Caco-2 (cell line): ENCODE measurements at regions not wholly inside any gene's neighbourhood (a gene's known extent, or its start where the extent isn't known, plus 50 kb on each side); places are given as distances from the start of the nearest gene placed in this dataset.
A peak's percentile ranks its signal among the peaks of the same experiment; 100 is the strongest.

ENCODE experiments used
- BruUV-seq: library from RNA; stranded (reverse); fragments of 400-500 nt; replicated peaks from 2 replicates; lab custom pipeline; 2021; lab: Mats Ljungman, UMichigan
- CTCF ChIA-PET: fragments of 300-600 bp; sonication (Branson Sonifier 250); formaldehyde crosslinking; loops from one replicate; lab custom pipeline; 2022; ENCODE audit warnings: antibody characterized with exemption; lab: Charles Lee
- POLR2A ChIA-PET: fragments of 300-600 bp; sonication (Branson Sonifier 250); formaldehyde crosslinking; loops from one replicate; lab custom pipeline; 2022; ENCODE audit warnings: antibody characterized with exemption; lab: Charles Lee
- DNase-seq, 2 experiments: peaks; one replicate each; pipeline versions ENCODE4 v3.0.0 to v3.0.0-alpha.2; 2020 to 2022
- H3K27me3 ChIP-seq: replicated peaks from 2 replicates; pipeline ENCODE4 v1.6.0; 2011; ENCODE audit warnings: low read length; ENCODE audit not compliant: control insufficient read depth, insufficient read depth
- H3K36me3 ChIP-seq: 2 replicates; pipeline ENCODE4 v1.5.1; 2011; ENCODE audit warnings: low read length; ENCODE audit not compliant: control insufficient read depth, insufficient read depth
- H3K4me1 ChIP-seq: fragments of 250-450 bp; sonication (Bioruptor Pico); 2 replicates; pipeline ENCODE4 v1.5.1; 2020; ENCODE audit warnings: mild to moderate bottlenecking
- H3K4me3 ChIP-seq: 2 replicates; pipeline ENCODE4 v1.5.1; 2011; ENCODE audit warnings: low read depth, mild to moderate bottlenecking, control low read depth, low read length
- H3K9me3 ChIP-seq: fragments of 250-450 bp; sonication (Bioruptor Pico); 2 replicates; pipeline ENCODE4 v1.5.1; 2020; ENCODE audit warnings: mild to moderate bottlenecking, moderate library complexity
- H3K27ac Mint-ChIP-seq: one replicate; pipeline ENCODE4 v1.8.0; 2022; ENCODE audit warnings: mixed read lengths; ENCODE audit not compliant: unreplicated experiment
- H3K27me3 Mint-ChIP-seq: one replicate; pipeline ENCODE4 v1.8.0; 2022; ENCODE audit warnings: mixed read lengths; ENCODE audit not compliant: insufficient read depth, unreplicated experiment
- H3K36me3 Mint-ChIP-seq: one replicate; pipeline ENCODE4 v1.8.0; 2022; ENCODE audit warnings: mild to moderate bottlenecking, mixed read lengths; ENCODE audit not compliant: insufficient read depth, unreplicated experiment
- H3K4me1 Mint-ChIP-seq: one replicate; pipeline ENCODE4 v1.8.0; 2022; ENCODE audit warnings: low read depth, mixed read lengths; ENCODE audit not compliant: unreplicated experiment
- H3K4me3 Mint-ChIP-seq: one replicate; pipeline ENCODE4 v1.8.0; 2022; ENCODE audit warnings: mild to moderate bottlenecking, moderate library complexity, mixed read lengths; ENCODE audit not compliant: unreplicated experiment
- H3K9me3 Mint-ChIP-seq: one replicate; pipeline ENCODE4 v1.8.0; 2022; ENCODE audit warnings: mixed read lengths; ENCODE audit not compliant: unreplicated experiment
- CTCF ChIP-seq, 2 experiments: fragments of 200-600 bp in 1 of 2; IDR thresholded peaks; 1 replicate in 1 of 2; 2 replicates in 1 of 2; pipeline versions ENCODE4 v1.5.1 to v1.8.0; 2011 to 2022; ENCODE audit warnings: antibody characterized with exemption in 1 of 2, control low read depth in 1 of 2, inconsistent platforms in 1 of 2, low read depth in 1 of 2, low read length in 1 of 2, mild to moderate bottlenecking in 1 of 2, moderate library complexity in 1 of 2; ENCODE audit not compliant: insufficient read depth in 1 of 2, severe bottlenecking in 1 of 2, unreplicated experiment in 1 of 2
- intact Hi-C: fragments of 100-400 bp; cut with micrococcal nuclease; formaldehyde crosslinking; loops from one replicate; pipeline ENCODE4 v1.10.0; 2022; ENCODE audit not compliant: unreplicated experiment

DNA sequence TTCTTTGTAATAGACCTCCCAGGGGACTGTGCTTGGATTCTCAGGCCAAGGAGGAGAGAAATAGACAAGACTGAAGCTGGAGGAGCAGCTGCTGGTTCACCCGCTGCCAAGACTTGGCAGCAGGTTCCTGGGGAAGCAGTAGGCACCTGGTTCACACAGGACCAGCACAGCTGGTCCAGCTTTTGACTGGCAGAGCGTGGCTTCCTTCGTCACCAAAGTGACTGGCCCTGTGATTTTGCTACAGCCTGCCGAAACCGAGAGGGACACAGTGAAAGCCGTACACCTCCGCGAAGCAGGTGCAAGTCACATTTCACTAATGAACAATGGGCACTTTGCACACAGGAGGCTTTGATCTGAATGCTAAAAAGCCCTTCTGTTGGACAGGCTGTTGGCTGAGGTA, 199.0 kb downstream of the RNF144B start:
- no peaks in the 10 kb centered on the region for H3K36me3 Mint-ChIP-seq
- Histone ChIP-seq H3K36me3 (no peaks in the 10 kb centered on the region), H3K4me3 (no peak overlapping the region), H3K9me3 (no peaks in the 10 kb centered on the region), H3K27me3 (no peaks in the 10 kb centered on the region; the same call in 1 of the 2 replicates), H3K4me1 (no peaks in the 10 kb centered on the region)
- TF ChIP-seq CTCF (IDR thresholded peaks at IDR 0.05; ENCODE audit: insufficient read depth in 1 of 2, low read depth in 1 of 2, low read length in 1 of 2, severe bottlenecking in 1 of 2, unreplicated experiment in 1 of 2): no peak
- H3K4me3 Mint-ChIP-seq: no peak overlapping the region
- BruUV-seq: no TSS peak
- intact Hi-C loops: no loop called here
- H3K27me3 Mint-ChIP-seq: peaks cover 11% of the 10 kb centered on the region
- POLR2A ChIA-PET: no interaction called here
- CTCF ChIA-PET: no interaction called here
- no peak overlapping the region for H3K27ac Mint-ChIP-seq
- H3K4me1 Mint-ChIP-seq: no peaks in the 10 kb centered on the region
- H3K9me3 Mint-ChIP-seq: no peaks in the 10 kb centered on the region
- no peak for DNase-seq

DNA sequence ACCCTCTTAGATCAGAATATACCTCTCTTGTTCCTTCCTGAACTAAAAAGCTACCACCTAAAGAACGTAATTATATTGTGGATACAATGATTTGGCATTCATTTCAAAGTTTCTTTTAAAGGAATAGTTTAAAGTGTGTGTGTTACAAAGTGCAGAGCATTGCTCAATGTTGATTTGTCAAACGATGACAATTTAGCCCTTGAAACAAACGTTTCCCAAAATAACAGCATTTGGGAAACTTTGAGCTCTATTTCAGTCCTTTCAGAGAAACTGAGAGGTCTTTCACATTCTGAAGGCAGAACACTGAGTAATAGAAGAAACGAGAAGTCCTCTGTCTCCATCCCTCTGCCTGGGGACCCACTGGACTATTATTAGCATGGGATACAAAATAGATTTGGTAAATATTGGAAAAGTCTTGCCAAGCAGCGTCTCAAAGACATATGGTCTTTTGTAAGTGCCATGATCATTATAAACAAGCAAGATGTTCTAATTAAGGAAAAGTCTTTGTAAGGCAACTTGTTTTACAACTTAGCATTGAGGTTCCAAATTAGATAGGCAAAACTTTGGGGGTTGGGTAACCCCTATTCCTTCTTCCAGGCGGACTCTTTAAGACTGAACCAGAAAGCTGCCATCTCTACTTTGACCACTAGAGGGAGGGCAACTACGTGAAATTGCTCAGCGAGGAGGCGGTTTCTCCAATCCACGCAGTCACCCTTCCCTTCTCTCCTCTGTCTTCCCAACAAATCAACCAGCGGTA, 208.8 kb downstream of the RNF144B start:
- POLR2A ChIA-PET: no interaction called here

DNA sequence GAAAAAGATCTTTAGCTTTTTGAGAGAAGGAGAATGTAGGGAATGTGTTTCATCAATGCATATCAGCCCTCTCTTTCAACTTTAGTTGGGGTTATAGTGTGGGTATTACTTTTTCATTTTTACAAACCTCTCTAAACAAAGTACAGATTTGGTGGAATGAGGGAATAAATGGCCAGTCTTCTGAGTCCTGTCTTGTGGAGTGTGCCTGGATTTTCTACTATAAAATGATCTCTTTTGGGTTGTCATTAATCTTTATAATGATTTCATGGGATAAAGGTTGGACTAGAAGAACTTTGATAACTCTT, 209.3 kb downstream of the RNF144B start:
- Mint-ChIP-seq H3K4me1 (no peaks in the 10 kb centered on the region), H3K9me3 (no peaks in the 10 kb centered on the region), H3K27me3 (peaks cover 14% of the 10 kb centered on the region), H3K4me3 (no peak overlapping the region), H3K36me3 (no peaks in the 10 kb centered on the region), H3K27ac (no peak overlapping the region)
- intact Hi-C loops: loop anchor here (1.0 to 5.0 kb wide), 5 partner anchors 68 to 1456 kb away; no protein-coding TSS in a partner anchor
- no peak overlapping the region for H3K4me3 ChIP-seq
- H3K27me3 ChIP-seq: no peaks in the 10 kb centered on the region
- no peak for DNase-seq
- no TSS peak for BruUV-seq
- H3K36me3 ChIP-seq: no peaks in the 10 kb centered on the region
- no peaks in the 10 kb centered on the region for H3K4me1 ChIP-seq
- no peaks in the 10 kb centered on the region for H3K9me3 ChIP-seq
- POLR2A ChIA-PET: no interaction called here
- CTCF ChIA-PET: no interaction called here
- TF ChIP-seq CTCF (IDR thresholded peaks at IDR 0.05; ENCODE audit: insufficient read depth in 1 of 2, low read depth in 1 of 2, low read length in 1 of 2, severe bottlenecking in 1 of 2, unreplicated experiment in 1 of 2): no peak

More for the DNA sequence above, 208.8 kb downstream of the RNF144B start:
- Histone ChIP-seq H3K4me1 (no peaks in the 10 kb centered on the region), H3K9me3 (no peaks in the 10 kb centered on the region), H3K4me3 (no peak overlapping the region), H3K27me3 (no peaks in the 10 kb centered on the region), H3K36me3 (no peaks in the 10 kb centered on the region)
- TF ChIP-seq CTCF (IDR thresholded peaks at IDR 0.05; ENCODE audit: insufficient read depth in 1 of 2, low read depth in 1 of 2, low read length in 1 of 2, severe bottlenecking in 1 of 2, unreplicated experiment in 1 of 2): peak; percentile 80 to 92
- DNase-seq: peak; percentile 40 to 67
- no TSS peak for BruUV-seq
- Mint-ChIP-seq H3K9me3 (no peaks in the 10 kb centered on the region), H3K27ac (no peak overlapping the region), H3K4me3 (no peak overlapping the region), H3K36me3 (no peaks in the 10 kb centered on the region), H3K27me3 (peaks cover 12% of the 10 kb centered on the region), H3K4me1 (no peaks in the 10 kb centered on the region)
- CTCF ChIA-PET: no interaction called here
- intact Hi-C loops: loop anchor here (1.0 to 5.0 kb wide), 5 partner anchors 67 to 1456 kb away; no protein-coding TSS in a partner anchor
